Stimulated activated naive CD8-positive, alpha-beta T cell treated with anti-CD3 and anti-CD28 coated beads, Interleukin-15, Interleukin-2, amounts not matched to agents 100 ng/mL and 50 ng/mL, for 24 hours (primary cell): ENCODE measurements at regions not wholly inside any gene's neighbourhood (a gene's known extent, or its start where the extent isn't known, plus 50 kb on each side); places are given as distances from the start of the nearest gene placed in this dataset.

Experiments used
- H3K27ac Mint-ChIP-seq: one replicate; pipeline ENCODE4 v1.8.0; 2021; ENCODE audit warnings: mild to moderate bottlenecking, mixed read lengths
- H3K27me3 Mint-ChIP-seq: one replicate; pipeline ENCODE4 v1.8.0; 2021; ENCODE audit warnings: mixed read lengths
- H3K36me3 Mint-ChIP-seq: one replicate; pipeline ENCODE4 v1.8.0; 2021; ENCODE audit warnings: low read depth, mixed read lengths
- H3K4me1 Mint-ChIP-seq: one replicate; pipeline ENCODE4 v1.8.0; 2021; ENCODE audit warnings: low read depth, mixed read lengths
- H3K4me3 Mint-ChIP-seq: one replicate; pipeline ENCODE4 v1.8.0; 2021; ENCODE audit warnings: mild to moderate bottlenecking, mixed read lengths
- H3K9me3 Mint-ChIP-seq: one replicate; pipeline ENCODE4 v1.8.0; 2021; ENCODE audit warnings: mixed read lengths

GRCh38 chr10:121339114-121339513 is 259.1 kb downstream of the FGFR2 start:
- no peak overlapping the region for H3K27ac Mint-ChIP-seq
- no peaks in the 10 kb centered on the region for H3K36me3 Mint-ChIP-seq
- no peaks in the 10 kb centered on the region for H3K4me1 Mint-ChIP-seq
- H3K4me3 Mint-ChIP-seq = no peak overlapping the region
- H3K27me3 Mint-ChIP-seq = no peaks in the 10 kb centered on the region
- H3K9me3 Mint-ChIP-seq = peaks cover 11% of the 10 kb centered on the region

- Mint-ChIP-seq H3K4me3 (no peak overlapping the region), H3K36me3 (no peaks in the 10 kb centered on the region), H3K4me1 (no peaks in the 10 kb centered on the region), H3K9me3 (peaks cover 15% of the 10 kb centered on the region), H3K27ac (no peak overlapping the region), H3K27me3 (no peaks in the 10 kb centered on the region)
Observed at GRCh38 chr10:121340271-121340831, 257.9 kb downstream of the FGFR2 start.

GRCh38 chr10:121351540-121351939 is 246.7 kb downstream of the FGFR2 start:
- no peaks in the 10 kb centered on the region for H3K36me3 Mint-ChIP-seq
- no peak overlapping the region for H3K27ac Mint-ChIP-seq
- peaks cover 4% of the 10 kb centered on the region for H3K27me3 Mint-ChIP-seq
- H3K4me1 Mint-ChIP-seq = no peaks in the 10 kb centered on the region
- peaks cover 11% of the 10 kb centered on the region for H3K9me3 Mint-ChIP-seq
- H3K4me3 Mint-ChIP-seq = no peak overlapping the region

GRCh38 chr10:121352231-121352855 is 245.9 kb downstream of the FGFR2 start:
- H3K4me3 Mint-ChIP-seq = no peak overlapping the region
- no peaks in the 10 kb centered on the region for H3K4me1 Mint-ChIP-seq
- no peak overlapping the region for H3K27ac Mint-ChIP-seq
- H3K9me3 Mint-ChIP-seq = peaks cover 11% of the 10 kb centered on the region
- H3K27me3 Mint-ChIP-seq = peaks cover 4% of the 10 kb centered on the region
- no peaks in the 10 kb centered on the region for H3K36me3 Mint-ChIP-seq

- H3K4me3 Mint-ChIP-seq = no peak overlapping the region
- no peaks in the 10 kb centered on the region for H3K4me1 Mint-ChIP-seq
- no peak overlapping the region for H3K27ac Mint-ChIP-seq
- no peaks in the 10 kb centered on the region for H3K27me3 Mint-ChIP-seq
- no peaks in the 10 kb centered on the region for H3K36me3 Mint-ChIP-seq
- H3K9me3 Mint-ChIP-seq = peaks cover 11% of the 10 kb centered on the region
Observed at GRCh38 chr10:121355161-121355560, 243.1 kb downstream of the FGFR2 start.

- Mint-ChIP-seq H3K4me3 (no peak overlapping the region), H3K4me1 (no peaks in the 10 kb centered on the region), H3K36me3 (no peaks in the 10 kb centered on the region), H3K27me3 (no peaks in the 10 kb centered on the region), H3K27ac (no peak overlapping the region), H3K9me3 (peaks cover 3% of the 10 kb centered on the region)
Observed at GRCh38 chr10:121356183-121356582, 242.1 kb downstream of the FGFR2 start.

GRCh38 chr10:121357401-121357800 is 240.8 kb downstream of the FGFR2 start:
- no peaks in the 10 kb centered on the region for H3K36me3 Mint-ChIP-seq
- H3K9me3 Mint-ChIP-seq = no peaks in the 10 kb centered on the region
- H3K4me1 Mint-ChIP-seq = no peaks in the 10 kb centered on the region
- no peaks in the 10 kb centered on the region for H3K27me3 Mint-ChIP-seq
- H3K27ac Mint-ChIP-seq = no peak overlapping the region
- no peak overlapping the region for H3K4me3 Mint-ChIP-seq

GRCh38 chr10:121362026-121362425 is 236.2 kb downstream of the FGFR2 start:
- no peaks in the 10 kb centered on the region for H3K4me1 Mint-ChIP-seq
- H3K27ac Mint-ChIP-seq = no peak overlapping the region
- H3K36me3 Mint-ChIP-seq = no peaks in the 10 kb centered on the region
- no peaks in the 10 kb centered on the region for H3K27me3 Mint-ChIP-seq
- no peaks in the 10 kb centered on the region for H3K9me3 Mint-ChIP-seq
- no peak overlapping the region for H3K4me3 Mint-ChIP-seq

GRCh38 chr10:121365566-121365965 is 232.7 kb downstream of the FGFR2 start:
- no peaks in the 10 kb centered on the region for H3K4me1 Mint-ChIP-seq
- H3K27me3 Mint-ChIP-seq = no peaks in the 10 kb centered on the region
- no peaks in the 10 kb centered on the region for H3K9me3 Mint-ChIP-seq
- H3K4me3 Mint-ChIP-seq = no peak overlapping the region
- no peak overlapping the region for H3K27ac Mint-ChIP-seq
- no peaks in the 10 kb centered on the region for H3K36me3 Mint-ChIP-seq

GRCh38 chr10:121368347-121369025 is 229.8 kb downstream of the FGFR2 start:
- no peaks in the 10 kb centered on the region for H3K9me3 Mint-ChIP-seq
- no peak overlapping the region for H3K4me3 Mint-ChIP-seq
- no peaks in the 10 kb centered on the region for H3K36me3 Mint-ChIP-seq
- H3K4me1 Mint-ChIP-seq = no peaks in the 10 kb centered on the region
- H3K27me3 Mint-ChIP-seq = no peaks in the 10 kb centered on the region
- H3K27ac Mint-ChIP-seq = no peak overlapping the region

- Mint-ChIP-seq H3K27me3 (no peaks in the 10 kb centered on the region), H3K4me3 (no peak overlapping the region), H3K4me1 (no peaks in the 10 kb centered on the region), H3K9me3 (peaks cover 4% of the 10 kb centered on the region), H3K36me3 (no peaks in the 10 kb centered on the region), H3K27ac (no peak overlapping the region)
Observed at GRCh38 chr10:121369616-121370015, 228.6 kb downstream of the FGFR2 start.

GRCh38 chr10:121371836-121372235 is 226.4 kb downstream of the FGFR2 start:
- H3K9me3 Mint-ChIP-seq = peaks cover 4% of the 10 kb centered on the region
- no peaks in the 10 kb centered on the region for H3K4me1 Mint-ChIP-seq
- H3K27ac Mint-ChIP-seq = no peak overlapping the region
- H3K4me3 Mint-ChIP-seq = no peak overlapping the region
- no peaks in the 10 kb centered on the region for H3K27me3 Mint-ChIP-seq
- H3K36me3 Mint-ChIP-seq = no peaks in the 10 kb centered on the region

- Mint-ChIP-seq H3K36me3 (no peaks in the 10 kb centered on the region), H3K9me3 (peaks cover 9% of the 10 kb centered on the region), H3K27me3 (no peaks in the 10 kb centered on the region), H3K4me3 (no peak overlapping the region), H3K27ac (no peak overlapping the region), H3K4me1 (no peaks in the 10 kb centered on the region)
Observed at GRCh38 chr10:121373411-121373810, 224.8 kb downstream of the FGFR2 start.

GRCh38 chr10:121374121-121374520 is 224.1 kb downstream of the FGFR2 start:
- no peaks in the 10 kb centered on the region for H3K36me3 Mint-ChIP-seq
- H3K27me3 Mint-ChIP-seq = no peaks in the 10 kb centered on the region
- no peak overlapping the region for H3K27ac Mint-ChIP-seq
- no peak overlapping the region for H3K4me3 Mint-ChIP-seq
- H3K4me1 Mint-ChIP-seq = no peaks in the 10 kb centered on the region
- H3K9me3 Mint-ChIP-seq = peaks cover 9% of the 10 kb centered on the region

GRCh38 chr10:121375172-121375571 is 223.1 kb downstream of the FGFR2 start:
- Mint-ChIP-seq H3K9me3 (peaks cover 9% of the 10 kb centered on the region), H3K4me1 (no peaks in the 10 kb centered on the region), H3K4me3 (no peak overlapping the region), H3K27ac (no peak overlapping the region), H3K36me3 (no peaks in the 10 kb centered on the region), H3K27me3 (no peaks in the 10 kb centered on the region)
